PC-3 (cell line): ENCODE measurements at regions not wholly inside any gene's neighbourhood (a gene's known extent, or its start where the extent isn't known, plus 50 kb on each side); places are given as distances from the start of the nearest gene placed in this dataset.

ENCODE experiments used
- ATAC-seq: fragments of 200-7000 bp; cut with Tn5 transposase; 2 replicates; pipeline ENCODE4 v1.9.1; 2020; ENCODE audit warnings: mild to moderate bottlenecking, moderate library complexity
- BruUV-seq: library from RNA; stranded (reverse); fragments of 400-500 nt; replicated peaks from 2 replicates; lab custom pipeline; 2021; lab: Mats Ljungman, UMichigan
- CTCF ChIA-PET: fragments of 300-600 bp; sonication (Branson Sonifier 250); formaldehyde crosslinking; loops from one replicate; lab custom pipeline; 2022; ENCODE audit warnings: antibody characterized with exemption; lab: Charles Lee
- POLR2A ChIA-PET: fragments of 300-600 bp; sonication (Branson Sonifier 250); formaldehyde crosslinking; loops from one replicate; lab custom pipeline; 2022; ENCODE audit warnings: antibody characterized with exemption; ENCODE audit not compliant: unreplicated experiment; lab: Charles Lee
- DNase-seq: peaks from one replicate; pipeline ENCODE4 v3.0.0-alpha.2; 2015
- H2AFZ ChIP-seq: fragments of 300-600 bp; sonication (generic); 2 replicates; pipeline ENCODE4 v1.6.0; 2016; ENCODE audit warnings: antibody characterized with exemption, low read length
- H3F3A ChIP-seq: fragments of 300-600 bp; sonication (generic); one replicate; pipeline ENCODE4 v1.6.0; 2017; ENCODE audit warnings: antibody characterized with exemption, low read length, control low read depth, mild to moderate bottlenecking; ENCODE audit not compliant: unreplicated experiment
- H3K27ac ChIP-seq: fragments of 300-600 bp; sonication (generic); 2 replicates; pipeline ENCODE4 v1.5.1; 2016; ENCODE audit warnings: mild to moderate bottlenecking, low read length
- H3K27me3 ChIP-seq: fragments of 300-600 bp; sonication (generic); 2 replicates; pipeline ENCODE4 v1.6.1; 2016; ENCODE audit warnings: low read length, mixed read lengths
- H3K36me3 ChIP-seq: fragments of 300-600 bp; sonication (generic); 2 replicates; pipeline ENCODE4 v1.6.1; 2016; ENCODE audit warnings: low read depth, mixed run types, low read length, mixed read lengths
- H3K4me1 ChIP-seq: fragments of 300-600 bp; sonication (generic); 2 replicates; pipeline ENCODE4 v1.5.1; 2016; ENCODE audit warnings: low read length; ENCODE audit not compliant: insufficient read depth
- H3K4me2 ChIP-seq: fragments of 300-600 bp; sonication (generic); 2 replicates; pipeline ENCODE4 v1.6.0; 2016; ENCODE audit warnings: low read length
- H3K4me3 ChIP-seq: fragments of 300-600 bp; sonication (generic); 2 replicates; pipeline ENCODE4 v1.5.1; 2016; ENCODE audit warnings: mild to moderate bottlenecking, low read length, mixed read lengths
- H3K79me2 ChIP-seq: fragments of 300-600 bp; sonication (generic); 2 replicates; pipeline ENCODE4 v1.6.1; 2017; ENCODE audit warnings: low read length, mixed read lengths
- H3K9ac ChIP-seq: fragments of 300-600 bp; sonication (generic); 2 replicates; pipeline ENCODE4 v1.6.0; 2016; ENCODE audit warnings: mild to moderate bottlenecking, low read length
- H3K9me2 ChIP-seq: fragments of 300-600 bp; sonication (generic); replicated peaks from 2 replicates; pipeline ENCODE4 v1.6.1; 2016; ENCODE audit warnings: mixed run types, low read length, mixed read lengths
- H3K9me3 ChIP-seq: fragments of 300-600 bp; sonication (generic); 2 replicates; pipeline ENCODE4 v1.6.1; 2016; ENCODE audit warnings: low read length, mixed read lengths
- H4K20me1 ChIP-seq: fragments of 300-600 bp; sonication (generic); 2 replicates; pipeline ENCODE4 v1.6.1; 2016; ENCODE audit warnings: low read length, mixed read lengths
- CTCF ChIP-seq: fragments of 300-600 bp; sonication (generic); conservative IDR thresholded peaks from 2 replicates; pipeline ENCODE4 v1.5.1; 2017; ENCODE audit warnings: antibody characterized with exemption, low read depth, mild to moderate bottlenecking, low read length
- EZH2 ChIP-seq: fragments of 300-600 bp; sonication (generic); IDR thresholded peaks from one replicate; pipeline ENCODE4 v1.6.1; 2017; ENCODE audit warnings: antibody characterized with exemption, mild to moderate bottlenecking, low read length; ENCODE audit not compliant: unreplicated experiment
- EZH2phosphoT487 ChIP-seq: fragments of 300-600 bp; sonication (generic); IDR thresholded peaks from 2 replicates; pipeline ENCODE4 v1.6.1; 2018; ENCODE audit warnings: mild to moderate bottlenecking, antibody characterized with exemption, low read length, borderline replicate concordance
- intact Hi-C: fragments of 100-400 bp; cut with micrococcal nuclease; formaldehyde crosslinking; loops from 2 replicates; pipeline ENCODE4 v1.9.0; 2023

- Histone ChIP-seq H3K4me2 (peak overlapping the region; percentile 46; the same call in 1 of the 2 replicates), H3K4me1 (peaks cover 7% of the 10 kb centered on the region; the same call in 1 of the 2 replicates), H3K27me3 (no peaks in the 10 kb centered on the region), H3K4me3 (no peak overlapping the region), H3K36me3 (no peaks in the 10 kb centered on the region), H2AFZ (peak overlapping the region; percentile 90), H4K20me1 (no peaks in the 10 kb centered on the region), H3F3A (no peaks in the 10 kb centered on the region), H3K79me2 (no peaks in the 10 kb centered on the region), H3K9me2 (no peaks in the 10 kb centered on the region), H3K9ac (no peak overlapping the region), H3K27ac (no peak overlapping the region), H3K9me3 (no peaks in the 10 kb centered on the region)
- TF ChIP-seq EZH2phosphoT487 (no peak), CTCF (peak; percentile 77), EZH2 (no peak)
- ATAC-seq = peak; percentile 67
- ChIA-PET CTCF (no interaction called here), POLR2A (no interaction called here)
- no TSS peak for BruUV-seq
- intact Hi-C loops = loop anchor here (1.0 to 2.0 kb wide), 2 partner anchors 70 to 804 kb away; no protein-coding TSS in a partner anchor
- peak; percentile 70 for DNase-seq
These were observed 133.7 kb downstream of the AEBP2 start for GRCh38 chr12:19572920-19573558.

GRCh38 chr12:19573866-19574265 lies 134.6 kb downstream of the AEBP2 start:
- no peaks in the 10 kb centered on the region for H3K9me3 ChIP-seq
- H3F3A ChIP-seq = no peaks in the 10 kb centered on the region
- no peaks in the 10 kb centered on the region for H3K27me3 ChIP-seq
- no TSS peak for BruUV-seq
- intact Hi-C loops = loop anchor here (2.0 kb wide), 1 partner anchor 803 kb away; no protein-coding TSS in a partner anchor
- POLR2A ChIA-PET = no interaction called here
- no peaks in the 10 kb centered on the region for H3K36me3 ChIP-seq
- DNase-seq = no peak
- CTCF ChIA-PET = no interaction called here
- no peaks in the 10 kb centered on the region for H3K79me2 ChIP-seq
- peaks cover 7% of the 10 kb centered on the region; the same call in 1 of the 2 replicates for H3K4me1 ChIP-seq
- ATAC-seq = no peak
- H3K9me2 ChIP-seq = no peaks in the 10 kb centered on the region
- H3K4me3 ChIP-seq = no peak overlapping the region
- H4K20me1 ChIP-seq = no peaks in the 10 kb centered on the region
- TF ChIP-seq EZH2 = no peak
- TF ChIP-seq EZH2phosphoT487 = no peak
- no peak for TF ChIP-seq CTCF
- no peak overlapping the region for H3K9ac ChIP-seq
- H3K27ac ChIP-seq = no peak overlapping the region
- H2AFZ ChIP-seq = no peak overlapping the region
- no peak overlapping the region for H3K4me2 ChIP-seq

GRCh38 chr12:19574601-19575000 lies 135.3 kb downstream of the AEBP2 start:
- H3K27ac ChIP-seq = no peak overlapping the region
- H3K4me1 ChIP-seq = peaks cover 7% of the 10 kb centered on the region; the same call in 1 of the 2 replicates
- intact Hi-C loops = no loop called here
- H4K20me1 ChIP-seq = no peaks in the 10 kb centered on the region
- H3F3A ChIP-seq = no peaks in the 10 kb centered on the region
- no peaks in the 10 kb centered on the region for H3K79me2 ChIP-seq
- no TSS peak for BruUV-seq
- ChIA-PET CTCF (no interaction called here), POLR2A (no interaction called here)
- H3K4me3 ChIP-seq = no peak overlapping the region
- no peak for DNase-seq
- no peak overlapping the region for H2AFZ ChIP-seq
- H3K9me3 ChIP-seq = no peaks in the 10 kb centered on the region
- H3K27me3 ChIP-seq = no peaks in the 10 kb centered on the region
- no peak overlapping the region for H3K4me2 ChIP-seq
- no peak for ATAC-seq
- TF ChIP-seq EZH2 = no peak
- TF ChIP-seq CTCF = 0 out of 2 replicates have a peak, but pooled peaks have one; percentile 13
- H3K9ac ChIP-seq = no peak overlapping the region
- H3K36me3 ChIP-seq = no peaks in the 10 kb centered on the region
- H3K9me2 ChIP-seq = no peaks in the 10 kb centered on the region
